Vagina (tissue), 2 donors: ENCODE measurements at regions not wholly inside any gene's neighbourhood (a gene's known extent, or its start where the extent isn't known, plus 50 kb on each side); places are given as distances from the start of the nearest gene placed in this dataset.

Experiments
- DNase-seq, 2 donors: peaks; one replicate each; pipeline ENCODE4 v3.0.0-alpha.2; 2017; ENCODE audit errors: extremely low spot score in 2 of 2
- H3K27ac ChIP-seq: fragments of 200-600 bp; sonication (generic); one replicate; pipeline ENCODE4 v1.5.1; 2019
- H3K27me3 ChIP-seq: fragments of 200-600 bp; sonication (generic); one replicate; pipeline ENCODE4 v1.5.1; 2019
- H3K36me3 ChIP-seq, 2 donors: fragments of 200-600 bp; sonication (generic); one replicate each; pipeline ENCODE4 v1.5.1; 2017 to 2019
- H3K4me1 ChIP-seq: fragments of 200-600 bp; sonication (generic); one replicate; pipeline ENCODE4 v1.5.1; 2019
- H3K4me3 ChIP-seq, 2 donors: fragments of 200-600 bp; sonication (generic); 1 replicate in 1 of 2; 2 replicates in 1 of 2; pipeline ENCODE4 v1.5.1; 2016 to 2019
- H3K9me3 ChIP-seq: fragments of 200-600 bp; sonication (generic); one replicate; pipeline ENCODE4 v1.5.1; 2019
- POLR2A ChIP-seq, 2 donors: fragments of 450-650 bp; IDR thresholded peaks; one replicate each; pipeline ENCODE4 v1.6.1; 2017; ENCODE audit warnings: antibody characterized with exemption in 2 of 2, mild to moderate bottlenecking in 2 of 2, moderate library complexity in 2 of 2
- POLR2AphosphoS5 ChIP-seq, 2 donors: sonication (generic); formaldehyde crosslinking; IDR thresholded peaks; one replicate each; pipeline ENCODE4 v1.9.0; 2017; ENCODE audit warnings: antibody characterized with exemption in 2 of 2, mild to moderate bottlenecking in 2 of 2, low read depth in 1 of 2; ENCODE audit not compliant: insufficient read depth in 1 of 2
- intact Hi-C: fragments of 100-400 bp; cut with DNase I; formaldehyde crosslinking; loops from one replicate; pipeline ENCODE4 v1.15.1; 2023
- TF ChIP-seq, protein P1 (sequence below), 3 experiments: fragments of 450-650 bp in 2 of 3; fragments of 200-600 bp in 1 of 3; sonication (generic) in 1 of 3; IDR thresholded peaks; one replicate each; pipeline ENCODE4 v1.5.1; 2017 to 2019; ENCODE audit warnings: antibody characterized with exemption in 3 of 3, mild to moderate bottlenecking in 2 of 3, moderate library complexity in 2 of 3

GRCh38 chr12:86550218-86551145, 294.3 kb upstream of the MGAT4C start:
- intact Hi-C loops = no loop called here
- DNase-seq = no peak
- no peaks in the 10 kb centered on the region for H3K36me3 ChIP-seq
- no peak overlapping the region for H3K27ac ChIP-seq
- H3K4me1 ChIP-seq = no peaks in the 10 kb centered on the region
- H3K9me3 ChIP-seq = no peaks in the 10 kb centered on the region
- no peaks in the 10 kb centered on the region for H3K27me3 ChIP-seq
- TF ChIP-seq POLR2AphosphoS5 (IDR thresholded peaks at IDR 0.05; ENCODE audit: insufficient read depth in 1 of 2, low read depth in 1 of 2) (no peak), POLR2A (IDR thresholded peaks at IDR 0.05) (no peak)
- TF ChIP-seq, protein P1, sequence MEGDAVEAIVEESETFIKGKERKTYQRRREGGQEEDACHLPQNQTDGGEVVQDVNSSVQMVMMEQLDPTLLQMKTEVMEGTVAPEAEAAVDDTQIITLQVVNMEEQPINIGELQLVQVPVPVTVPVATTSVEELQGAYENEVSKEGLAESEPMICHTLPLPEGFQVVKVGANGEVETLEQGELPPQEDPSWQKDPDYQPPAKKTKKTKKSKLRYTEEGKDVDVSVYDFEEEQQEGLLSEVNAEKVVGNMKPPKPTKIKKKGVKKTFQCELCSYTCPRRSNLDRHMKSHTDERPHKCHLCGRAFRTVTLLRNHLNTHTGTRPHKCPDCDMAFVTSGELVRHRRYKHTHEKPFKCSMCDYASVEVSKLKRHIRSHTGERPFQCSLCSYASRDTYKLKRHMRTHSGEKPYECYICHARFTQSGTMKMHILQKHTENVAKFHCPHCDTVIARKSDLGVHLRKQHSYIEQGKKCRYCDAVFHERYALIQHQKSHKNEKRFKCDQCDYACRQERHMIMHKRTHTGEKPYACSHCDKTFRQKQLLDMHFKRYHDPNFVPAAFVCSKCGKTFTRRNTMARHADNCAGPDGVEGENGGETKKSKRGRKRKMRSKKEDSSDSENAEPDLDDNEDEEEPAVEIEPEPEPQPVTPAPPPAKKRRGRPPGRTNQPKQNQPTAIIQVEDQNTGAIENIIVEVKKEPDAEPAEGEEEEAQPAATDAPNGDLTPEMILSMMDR (IDR thresholded peaks at IDR 0.05) = no peak
- H3K4me3 ChIP-seq = no peak overlapping the region

GRCh38 chr12:86543716-86544115, 287.5 kb upstream of the MGAT4C start:
- TF ChIP-seq, protein P1 (IDR thresholded peaks at IDR 0.05) = no peak
- TF ChIP-seq POLR2A (IDR thresholded peaks at IDR 0.05) = no peak
- no peak for TF ChIP-seq POLR2AphosphoS5 (IDR thresholded peaks at IDR 0.05; ENCODE audit: insufficient read depth in 1 of 2, low read depth in 1 of 2)
- no peaks in the 10 kb centered on the region for H3K36me3 ChIP-seq
- intact Hi-C loops = no loop called here
- no peaks in the 10 kb centered on the region for H3K4me1 ChIP-seq
- no peaks in the 10 kb centered on the region for H3K27me3 ChIP-seq
- H3K9me3 ChIP-seq = no peaks in the 10 kb centered on the region
- DNase-seq = no peak
- no peak overlapping the region for H3K27ac ChIP-seq
- H3K4me3 ChIP-seq = no peak overlapping the region

GRCh38 chr12:86530996-86531655, 274.9 kb upstream of the MGAT4C start:
- intact Hi-C loops = no loop called here
- no peaks in the 10 kb centered on the region for H3K27me3 ChIP-seq

DNA sequence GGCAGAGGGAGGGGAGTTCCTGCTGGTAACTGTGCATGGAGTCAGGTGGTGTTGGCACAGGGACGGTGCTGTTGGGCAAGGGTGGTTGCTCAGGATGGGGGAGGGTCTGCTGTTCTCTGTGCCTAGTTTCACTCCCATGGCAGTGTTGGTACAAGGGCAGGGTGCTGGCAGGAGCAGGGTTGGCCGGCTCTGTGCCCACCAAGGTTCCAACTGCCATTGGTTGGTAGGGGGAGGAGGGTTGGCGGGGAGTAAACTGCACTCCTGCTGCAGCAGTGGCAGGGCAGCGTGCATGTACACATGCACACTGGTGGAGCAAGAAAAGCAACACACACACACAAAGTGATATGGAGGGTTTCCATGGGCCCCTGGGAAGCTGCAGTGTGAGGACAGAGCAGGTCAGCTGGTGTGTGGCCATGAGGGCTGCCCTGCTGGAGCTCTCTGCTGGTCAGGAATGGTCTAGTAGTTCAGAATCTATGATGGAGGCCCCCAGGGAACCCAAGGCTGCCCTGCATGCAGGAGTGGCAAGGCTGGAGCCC, 269.9 kb upstream of the MGAT4C start:
- no peaks in the 10 kb centered on the region for H3K4me1 ChIP-seq
- no peaks in the 10 kb centered on the region for H3K36me3 ChIP-seq
- H3K27me3 ChIP-seq = no peaks in the 10 kb centered on the region
- intact Hi-C loops = no loop called here
- DNase-seq = no peak
- no peak overlapping the region for H3K4me3 ChIP-seq
- H3K9me3 ChIP-seq = no peaks in the 10 kb centered on the region
- TF ChIP-seq, protein P1 (IDR thresholded peaks at IDR 0.05) = no peak
- TF ChIP-seq POLR2A (IDR thresholded peaks at IDR 0.05) = no peak
- no peak for TF ChIP-seq POLR2AphosphoS5 (IDR thresholded peaks at IDR 0.05; ENCODE audit: insufficient read depth in 1 of 2, low read depth in 1 of 2)
- no peak overlapping the region for H3K27ac ChIP-seq

More at GRCh38 chr12:86530996-86531655, 274.9 kb upstream of the MGAT4C start:
- TF ChIP-seq, protein P1 (IDR thresholded peaks at IDR 0.05) = no peak
- TF ChIP-seq POLR2AphosphoS5 (IDR thresholded peaks at IDR 0.05; ENCODE audit: insufficient read depth in 1 of 2, low read depth in 1 of 2) (no peak), POLR2A (IDR thresholded peaks at IDR 0.05) (no peak)
- no peaks in the 10 kb centered on the region for H3K36me3 ChIP-seq
- H3K27ac ChIP-seq = no peak overlapping the region
- H3K9me3 ChIP-seq = no peaks in the 10 kb centered on the region
- H3K4me1 ChIP-seq = no peaks in the 10 kb centered on the region
- H3K4me3 ChIP-seq = no peak overlapping the region
- DNase-seq = no peak
